Gastrocnemius medialis (tissue), 4 donors: ENCODE measurements at regions not wholly inside any gene's neighbourhood (a gene's known extent, or its start where the extent isn't known, plus 50 kb on each side); places are given as distances from the start of the nearest gene placed in this dataset.

ENCODE experiments used
- CTCF ChIP-seq, 5 experiments: fragments of 450-650 bp in 3 of 5; fragments of 200-600 bp in 2 of 5; sonication (generic) in 2 of 5; IDR thresholded peaks in 4 of 5; conservative IDR thresholded peaks in 1 of 5; 1 replicate in 4 of 5; 2 replicates in 1 of 5; pipeline ENCODE4 v1.5.1; 2016 to 2019; ENCODE audit warnings: antibody characterized with exemption in 5 of 5, mild to moderate bottlenecking in 3 of 5, moderate library complexity in 3 of 5
- POLR2A ChIP-seq, 2 donors: fragments of 450-650 bp; IDR thresholded peaks; one replicate each; pipeline ENCODE4 v1.6.1; 2017; ENCODE audit warnings: antibody characterized with exemption in 2 of 2, mild to moderate bottlenecking in 2 of 2, moderate library complexity in 2 of 2

DNA sequence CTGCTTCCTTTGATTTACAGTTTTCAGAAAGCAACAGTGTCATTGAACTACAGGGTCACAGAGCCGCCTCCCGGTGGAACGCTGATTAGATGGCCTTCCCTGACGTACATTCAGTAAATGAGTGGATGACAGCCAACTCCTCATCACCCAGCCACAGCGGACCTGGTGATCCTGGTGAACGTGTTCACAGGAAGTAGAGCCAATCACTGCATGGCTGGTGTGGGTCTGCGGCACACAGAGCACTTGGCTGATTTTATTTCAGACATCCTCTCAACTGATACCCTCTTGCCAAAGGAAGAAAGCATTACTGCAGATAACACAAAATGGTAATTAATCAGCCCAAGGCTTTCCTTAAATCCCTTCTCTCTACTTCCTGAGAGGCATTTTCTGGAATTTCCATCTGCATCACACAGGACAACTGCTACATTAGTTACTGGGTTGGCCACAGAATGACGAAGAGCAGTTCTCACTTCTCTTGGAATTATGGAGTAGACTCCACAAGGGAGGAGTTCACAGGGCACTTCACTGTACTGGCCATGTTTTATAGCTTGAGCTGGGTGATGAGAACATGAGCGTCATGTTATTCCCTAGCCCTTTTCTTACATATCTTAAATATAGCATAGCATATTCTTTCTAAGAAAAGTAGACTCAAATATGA lies 84.0 kb upstream of the SLC7A1 start:
- TF ChIP-seq CTCF (IDR thresholded peaks at IDR 0.05 in 4 of 5, conservative IDR thresholded peaks at IDR 0.05 in 1 of 5) (no peak), POLR2A (IDR thresholded peaks at IDR 0.05) (no peak)
